ENCODE measurements at regions not wholly inside any gene's neighbourhood (a gene's known extent, or its start where the extent isn't known, plus 50 kb on each side); places are given as distances from the start of the nearest gene placed in this dataset.
A peak's percentile ranks its signal among the peaks of the same experiment; 100 is the strongest.

- H3K27ac ChIP-seq (ENCODE audit: low read depth in 1 of 2, low read length in 1 of 2) = peak overlapping the region in 1 of 2 donors; percentile 53
- H3K9me3 ChIP-seq (ENCODE audit: control insufficient read depth in 4 of 4, insufficient read depth in 3 of 4, low read length in 3 of 4) = peaks cover 0 to 2% (median 0%) of the 10 kb centered on the region in 4 donors
- 56 to 74% methylated on average over 3 of the region's 3 CpGs for WGBS, 2 donors
- no peak overlapping the region for H3K4me3 ChIP-seq
- peak; percentile 31 to 96 (median 93) for DNase-seq
- TF ChIP-seq CTCF (IDR thresholded peaks at IDR 0.05; ENCODE audit: control extremely low read depth, extremely low read depth) = no peak
- peaks cover 0 to 25% (median 4%) of the 10 kb centered on the region in 5 donors for H3K4me1 ChIP-seq (ENCODE audit: control insufficient read depth in 5 of 5, insufficient read depth in 5 of 5, low read length in 5 of 5)
- no peak overlapping the region for H3K9ac ChIP-seq (ENCODE audit: insufficient read depth in 1 of 2, low read length in 2 of 2)
- ATAC-seq (ENCODE audit: insufficient read depth, low FRiP score) = no peak
- H3K36me3 ChIP-seq (ENCODE audit: control insufficient read depth in 4 of 4, insufficient read depth in 4 of 4, low read length in 4 of 4) = no peaks in the 10 kb centered on the region
- no peaks in the 10 kb centered on the region for H3K27me3 ChIP-seq (ENCODE audit: control insufficient read depth in 3 of 3, insufficient read depth in 3 of 3, low read length in 2 of 3)
These were observed 83.5 kb upstream of the ARGLU1 start for GRCh38 chr13:106651442-106651841.

GRCh38 chr13:106650690-106651205 lies 82.8 kb upstream of the ARGLU1 start:
- Histone ChIP-seq H3K9ac (ENCODE audit: insufficient read depth in 1 of 2, low read length in 2 of 2) (no peak overlapping the region), H3K4me1 (ENCODE audit: control insufficient read depth in 5 of 5, insufficient read depth in 5 of 5, low read length in 5 of 5) (peaks cover 0 to 21% (median 4%) of the 10 kb centered on the region in 5 donors), H3K9me3 (ENCODE audit: control insufficient read depth in 4 of 4, insufficient read depth in 3 of 4, low read length in 3 of 4) (peaks cover 0 to 2% (median 0%) of the 10 kb centered on the region in 4 donors), H3K27ac (ENCODE audit: low read depth in 1 of 2, low read length in 1 of 2) (peak overlapping the region in 1 of 2 donors; percentile 72), H3K36me3 (ENCODE audit: control insufficient read depth in 4 of 4, insufficient read depth in 4 of 4, low read length in 4 of 4) (no peaks in the 10 kb centered on the region), H3K27me3 (ENCODE audit: control insufficient read depth in 3 of 3, insufficient read depth in 3 of 3, low read length in 2 of 3) (no peaks in the 10 kb centered on the region), H3K4me3 (no peak overlapping the region)
- WGBS, 2 donors = 87 to 90% methylated on average over 7 of the region's 7 CpGs
- DNase-seq = peak; percentile 75 to 90 (median 87)
- no peak for ATAC-seq (ENCODE audit: insufficient read depth, low FRiP score)
- no peak for TF ChIP-seq CTCF (IDR thresholded peaks at IDR 0.05; ENCODE audit: control extremely low read depth, extremely low read depth)

- 66 to 85% methylated on average over 4 of the region's 4 CpGs for WGBS, 2 donors
- Histone ChIP-seq H3K9ac (ENCODE audit: insufficient read depth in 1 of 2, low read length in 2 of 2) (no peak overlapping the region), H3K36me3 (ENCODE audit: control insufficient read depth in 4 of 4, insufficient read depth in 4 of 4, low read length in 4 of 4) (no peaks in the 10 kb centered on the region), H3K27me3 (ENCODE audit: control insufficient read depth in 3 of 3, insufficient read depth in 3 of 3, low read length in 2 of 3) (no peaks in the 10 kb centered on the region), H3K9me3 (ENCODE audit: control insufficient read depth in 4 of 4, insufficient read depth in 3 of 4, low read length in 3 of 4) (peaks cover 0 to 2% (median 0%) of the 10 kb centered on the region in 4 donors), H3K27ac (ENCODE audit: low read depth in 1 of 2, low read length in 1 of 2) (no peak overlapping the region), H3K4me3 (no peak overlapping the region), H3K4me1 (ENCODE audit: control insufficient read depth in 5 of 5, insufficient read depth in 5 of 5, low read length in 5 of 5) (peaks cover 0 to 20% (median 4%) of the 10 kb centered on the region in 5 donors)
- no peak for TF ChIP-seq CTCF (IDR thresholded peaks at IDR 0.05; ENCODE audit: control extremely low read depth, extremely low read depth)
- ATAC-seq (ENCODE audit: insufficient read depth, low FRiP score) (no peak), DNase-seq (peak in 1 of 3 donors; percentile 26)
These were observed 81.6 kb upstream of the ARGLU1 start for GRCh38 chr13:106649495-106649894.

- DNase-seq (no peak), ATAC-seq (ENCODE audit: insufficient read depth, low FRiP score) (no peak)
- H3K36me3 ChIP-seq (ENCODE audit: control insufficient read depth in 4 of 4, insufficient read depth in 4 of 4, low read length in 4 of 4) = no peaks in the 10 kb centered on the region
- TF ChIP-seq CTCF (IDR thresholded peaks at IDR 0.05; ENCODE audit: control extremely low read depth, extremely low read depth) = no peak
- H3K4me1 ChIP-seq (ENCODE audit: control insufficient read depth in 5 of 5, insufficient read depth in 5 of 5, low read length in 5 of 5) = peaks cover 0 to 4% (median 0%) of the 10 kb centered on the region in 5 donors
- 94 to 97% methylated on average over 5 of the region's 5 CpGs for WGBS, 2 donors
- no peak overlapping the region for H3K9ac ChIP-seq (ENCODE audit: insufficient read depth in 1 of 2, low read length in 2 of 2)
- no peak overlapping the region for H3K4me3 ChIP-seq
- no peaks in the 10 kb centered on the region for H3K9me3 ChIP-seq (ENCODE audit: control insufficient read depth in 4 of 4, insufficient read depth in 3 of 4, low read length in 3 of 4)
- H3K27ac ChIP-seq (ENCODE audit: low read depth in 1 of 2, low read length in 1 of 2) = no peak overlapping the region
- no peaks in the 10 kb centered on the region for H3K27me3 ChIP-seq (ENCODE audit: control insufficient read depth in 3 of 3, insufficient read depth in 3 of 3, low read length in 2 of 3)
These were observed 72.6 kb upstream of the ARGLU1 start for GRCh38 chr13:106640515-106640914.

Data from lung (tissue), 11 donors.